B cell (primary cell): ENCODE measurements at regions not wholly inside any gene's neighbourhood (a gene's known extent, or its start where the extent isn't known, plus 50 kb on each side); places are given as distances from the start of the nearest gene placed in this dataset.
A peak's percentile ranks its signal among the peaks of the same experiment; 100 is the strongest.

Experiments
- ATAC-seq: fragments of 200-7000 bp; cut with Tn5 transposase; one replicate; pipeline ENCODE4 v1.10.0; 2021; ENCODE audit warnings: low read depth, mild to moderate bottlenecking, moderate number of reproducible peaks, moderate library complexity
- CTCF ChIA-PET: fragments of 350-600 bp; sonication (Branson Sonifier 250); formaldehyde crosslinking; loops from one replicate; lab custom pipeline; 2021; ENCODE audit warnings: antibody characterized with exemption, inconsistent platforms; lab: Charles Lee
- POLR2A ChIA-PET: fragments of 350-600 bp; sonication (Branson Sonifier 250); formaldehyde crosslinking; loops from one replicate; lab custom pipeline; 2021; ENCODE audit warnings: antibody characterized with exemption; lab: Charles Lee
- DNase-seq: peaks from one replicate; pipeline ENCODE4 v3.0.0; 2013
- H2AFZ ChIP-seq: 2 replicates; pipeline ENCODE4 v1.6.1; 2012; ENCODE audit warnings: mild to moderate bottlenecking, low read depth, low read length; ENCODE audit not compliant: insufficient read depth, poor library complexity, severe bottlenecking
- H3K27ac ChIP-seq, 2 donors: 1 replicate in 1 of 2; 2 replicates in 1 of 2; pipeline ENCODE4 v1.5.1; 2012 to 2013; ENCODE audit warnings: low read length in 2 of 2, mild to moderate bottlenecking in 2 of 2, moderate library complexity in 1 of 2
- H3K27me3 ChIP-seq, 4 experiments: fragments of 200-600 bp in 1 of 4; sonication (generic) in 1 of 4; replicated peaks in 1 of 4; 1 replicate in 2 of 4; 2 replicates in 2 of 4; pipeline versions ENCODE4 v1.6.1 to v1.7.0; 2013 to 2016; ENCODE audit warnings: low read length in 3 of 4, mild to moderate bottlenecking in 2 of 4, mixed read lengths in 1 of 4, moderate library complexity in 1 of 4; ENCODE audit not compliant: insufficient read depth in 4 of 4, control insufficient read depth in 3 of 4; ENCODE audit errors: control extremely low read depth in 1 of 4
- H3K36me3 ChIP-seq, 2 experiments: replicated peaks in 1 of 2; 1 replicate in 1 of 2; 2 replicates in 1 of 2; pipeline versions ENCODE4 v1.6.1 to v1.7.1; 2013; ENCODE audit warnings: low read length in 1 of 2; ENCODE audit not compliant: insufficient read depth in 2 of 2, control insufficient read depth in 1 of 2; ENCODE audit errors: control extremely low read depth in 1 of 2, extremely low read depth in 1 of 2
- H3K4me1 ChIP-seq, 2 donors: fragments of 200-600 bp in 1 of 2; sonication (generic) in 1 of 2; 1 replicate in 1 of 2; 2 replicates in 1 of 2; pipeline versions ENCODE4 v1.5.1 to v1.6.1; 2013 to 2017; ENCODE audit warnings: low read length in 2 of 2; ENCODE audit not compliant: control insufficient read depth in 2 of 2, insufficient read depth in 2 of 2
- H3K4me2 ChIP-seq: replicated peaks from 2 replicates; pipeline ENCODE3; 2012; ENCODE audit warnings: mild to moderate bottlenecking, low read depth, low read length; ENCODE audit not compliant: poor library complexity, severe bottlenecking
- H3K4me3 ChIP-seq, 5 experiments: fragments of 200-600 bp in 1 of 5; sonication (generic) in 1 of 5; 1 replicate in 3 of 5; 2 replicates in 2 of 5; pipeline versions ENCODE4 v1.5.1 to v1.7.0; 2011 to 2016; ENCODE audit warnings: low read length in 4 of 5, mild to moderate bottlenecking in 4 of 5, low read depth in 2 of 5, control low read depth in 1 of 5, moderate library complexity in 1 of 5; ENCODE audit not compliant: insufficient read depth in 1 of 5; ENCODE audit errors: control extremely low read depth in 1 of 5, extremely low read depth in 1 of 5
- H3K79me2 ChIP-seq: fragments of 200-600 bp; sonication (generic); one replicate; pipeline ENCODE4 v1.6.0; 2016; ENCODE audit warnings: low read length; ENCODE audit not compliant: control insufficient read depth, insufficient read depth
- H3K9ac ChIP-seq: fragments of 200-600 bp; sonication (generic); 2 replicates; pipeline ENCODE4 v1.6.1; 2017; ENCODE audit warnings: mild to moderate bottlenecking, low read length, moderate library complexity
- H3K9me3 ChIP-seq, 3 donors: one replicate each; pipeline versions ENCODE4 v1.6.1 to v1.7.1; 2013; ENCODE audit warnings: low read length in 2 of 3; ENCODE audit not compliant: control insufficient read depth in 2 of 3, insufficient read depth in 1 of 3; ENCODE audit errors: control extremely low read depth in 1 of 3
- H4K20me1 ChIP-seq: 2 replicates; pipeline ENCODE4 v1.6.0; 2012; ENCODE audit warnings: mild to moderate bottlenecking, low read length; ENCODE audit not compliant: insufficient read depth, control insufficient read depth, poor library complexity, severe bottlenecking
- H3K27ac Mint-ChIP-seq: one replicate; pipeline ENCODE4 v1.8.0; 2021; ENCODE audit warnings: mixed read lengths
- H3K27me3 Mint-ChIP-seq: one replicate; pipeline ENCODE4 v1.8.0; 2021; ENCODE audit warnings: mixed read lengths
- H3K4me1 Mint-ChIP-seq: one replicate; pipeline ENCODE4 v1.8.0; 2021; ENCODE audit warnings: mixed read lengths
- H3K4me3 Mint-ChIP-seq: one replicate; pipeline ENCODE4 v1.8.0; 2021; ENCODE audit warnings: mixed read lengths
- H3K9me3 Mint-ChIP-seq: one replicate; pipeline ENCODE4 v1.8.0; 2022; ENCODE audit warnings: mixed read lengths; ENCODE audit not compliant: insufficient read depth
- CTCF ChIP-seq: fragments of 200-600 bp; IDR thresholded peaks from one replicate; pipeline ENCODE4 v1.8.0; 2022; ENCODE audit warnings: antibody characterized with exemption, mild to moderate bottlenecking
- EZH2 ChIP-seq: IDR thresholded peaks from 2 replicates; pipeline ENCODE4 v1.6.1; 2012; ENCODE audit warnings: borderline replicate concordance, low read depth, mild to moderate bottlenecking, moderate library complexity, low read length; ENCODE audit not compliant: insufficient read depth, poor library complexity, severe bottlenecking
- WGBS: methylation state at CpG from one replicate; pipeline ENCODE4 v1.1.5; 2013; ENCODE audit warnings: missing lambda C conversion rate; ENCODE audit not compliant: insufficient coverage; 5-methylcytosine and 5-hydroxymethylcytosine counted together
- intact Hi-C: fragments of 100-400 bp; cut with micrococcal nuclease; formaldehyde crosslinking; loops from one replicate; pipeline ENCODE4 v1.10.0; 2022

DNA sequence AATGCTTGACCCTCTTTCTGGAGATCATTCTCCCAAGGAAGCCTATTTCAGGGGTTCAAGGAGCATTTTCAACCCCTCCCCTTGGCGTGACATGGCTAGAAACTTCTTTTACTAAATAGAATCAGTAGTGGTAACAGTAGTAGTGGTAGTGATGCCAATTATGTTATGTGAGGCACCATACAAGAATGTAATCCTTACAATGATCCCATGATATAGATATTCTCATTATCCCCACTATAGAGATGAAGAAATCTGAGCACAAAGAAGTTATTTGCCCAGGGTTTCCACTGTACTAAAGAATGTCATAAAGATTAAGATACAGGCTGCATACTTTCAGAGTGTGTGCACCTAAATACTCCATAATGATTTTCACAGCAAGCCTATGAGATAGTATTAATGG, 155.4 kb upstream of the CLINT1 start:
- no peak overlapping the region for H3K4me2 ChIP-seq

DNA sequence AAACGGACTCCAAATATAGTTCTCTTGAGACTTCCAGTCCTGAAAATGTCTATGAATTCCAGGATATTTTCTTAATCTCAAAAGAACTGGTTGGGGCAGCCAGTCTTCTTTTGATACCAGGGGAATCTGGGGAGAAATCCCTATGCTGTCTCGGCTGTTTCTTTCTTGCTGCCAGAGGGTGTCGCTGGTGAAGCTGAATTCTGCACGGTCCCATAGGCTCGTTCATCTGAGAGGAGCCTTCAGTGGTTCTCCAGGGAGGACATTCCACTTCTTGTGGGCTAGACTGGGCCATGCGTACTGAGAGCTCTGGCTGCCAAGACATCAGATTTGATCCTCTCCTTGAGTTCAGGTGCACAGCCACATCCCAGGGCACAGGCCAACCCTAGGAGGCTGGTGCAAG, 155.0 kb upstream of the CLINT1 start:
- Histone ChIP-seq H3K79me2 (no peaks in the 10 kb centered on the region), H3K27ac (no peak overlapping the region), H2AFZ (no peak overlapping the region), H3K4me1 (no peaks in the 10 kb centered on the region), H3K4me2 (no peak overlapping the region), H3K9me3 (no peaks in the 10 kb centered on the region), H3K9ac (no peak overlapping the region), H3K36me3 (no peaks in the 10 kb centered on the region), H3K27me3 (peaks cover 0 to 3% (median 0%) of the 10 kb centered on the region in 4 experiments), H3K4me3 (no peak overlapping the region), H4K20me1 (no peaks in the 10 kb centered on the region)
- no peak for ATAC-seq
- no peaks in the 10 kb centered on the region for H3K4me1 Mint-ChIP-seq
- intact Hi-C loops, result loop anchor here (1.0 kb wide), 1 partner anchor 1119 kb away; no protein-coding TSS in a partner anchor
- TF ChIP-seq EZH2 (no peak), CTCF (no peak)
- peak; percentile 4 for DNase-seq
- ChIA-PET CTCF (interaction anchor here (1.2 kb wide), 1 partner anchor 1119 kb away, joined by 4 read pairs; no protein-coding TSS in a partner anchor), POLR2A (no interaction called here)
- WGBS, result 21% methylated on average over 5 of the region's 6 CpGs
- no peak overlapping the region for H3K27ac Mint-ChIP-seq
- no peak overlapping the region for H3K4me3 Mint-ChIP-seq
- H3K9me3 Mint-ChIP-seq, result no peaks in the 10 kb centered on the region
- H3K27me3 Mint-ChIP-seq, result peaks cover 17% of the 10 kb centered on the region

More for the DNA sequence above, 155.4 kb upstream of the CLINT1 start:
- no peaks in the 10 kb centered on the region for H3K4me1 ChIP-seq
- intact Hi-C loops, result loop anchor here (1.0 kb wide), 1 partner anchor 1119 kb away; no protein-coding TSS in a partner anchor
- CTCF ChIA-PET, result interaction anchor here (1.2 kb wide), 1 partner anchor 1119 kb away, joined by 4 read pairs; no protein-coding TSS in a partner anchor
- H3K4me3 ChIP-seq, result no peak overlapping the region
- Mint-ChIP-seq H3K4me3 (no peak overlapping the region), H3K4me1 (no peaks in the 10 kb centered on the region), H3K27ac (no peak overlapping the region), H3K9me3 (no peaks in the 10 kb centered on the region), H3K27me3 (peaks cover 17% of the 10 kb centered on the region)
- H3K36me3 ChIP-seq, result no peaks in the 10 kb centered on the region
- no CpG with 5 or more reads among the region's 1 CpG for WGBS
- H3K9me3 ChIP-seq, result no peaks in the 10 kb centered on the region
- DNase-seq (no peak), ATAC-seq (no peak)
- H3K27ac ChIP-seq, result no peak overlapping the region
- H3K79me2 ChIP-seq, result no peaks in the 10 kb centered on the region
- H2AFZ ChIP-seq, result no peak overlapping the region
- TF ChIP-seq CTCF (no peak), EZH2 (no peak)
- H3K27me3 ChIP-seq, result peaks cover 0 to 3% (median 0%) of the 10 kb centered on the region in 4 experiments
- no peaks in the 10 kb centered on the region for H4K20me1 ChIP-seq
- POLR2A ChIA-PET, result no interaction called here
- H3K9ac ChIP-seq, result no peak overlapping the region
